H1 (cell line): ENCODE measurements at regions not wholly inside any gene's neighbourhood (a gene's known extent, or its start where the extent isn't known, plus 50 kb on each side); places are given as distances from the start of the nearest gene placed in this dataset.

Source experiments
- CTCF ChIA-PET: fragments of 300-600 bp; sonication (Branson Sonifier 250); formaldehyde crosslinking; loops from one replicate; lab custom pipeline; 2021; ENCODE audit not compliant: partially characterized antibody; lab: Charles Lee
- POLR2A ChIA-PET: fragments of 300-600 bp; sonication (Branson Sonifier 250); formaldehyde crosslinking; loops from one replicate; lab custom pipeline; 2021; ENCODE audit warnings: inconsistent platforms; ENCODE audit not compliant: partially characterized antibody; lab: Charles Lee
- DNase-seq, 2 experiments: peaks; one replicate each; pipeline versions ENCODE4 v3.0.0 to v3.0.0-alpha.2; 2010 to 2022; ENCODE audit warnings: low spot score in 2 of 2, low read depth in 1 of 2, mixed read lengths in 1 of 2
- FAIRE-seq: peaks from 2 replicates; lab custom pipeline; 2011; peaks lifted over from hg19 to GRCh38; lab: Jason Lieb, UNC
- H2AFZ ChIP-seq: 2 replicates; pipeline ENCODE4 v1.8.1; 2012; ENCODE audit warnings: low read length, inconsistent platforms
- H2AK5ac ChIP-seq: 2 replicates; pipeline ENCODE4 v1.6.1; 2013; ENCODE audit warnings: low read depth, low read length
- H2BK120ac ChIP-seq: replicated peaks from 2 replicates; pipeline ENCODE3; 2013; ENCODE audit warnings: low read depth, low read length, inconsistent platforms
- H2BK12ac ChIP-seq: 2 replicates; pipeline ENCODE4 v1.6.1; 2013; ENCODE audit warnings: low read depth, low read length
- H2BK15ac ChIP-seq: 2 replicates; pipeline ENCODE4 v1.6.1; 2013; ENCODE audit warnings: low read length
- H2BK20ac ChIP-seq: 2 replicates; pipeline ENCODE4 v1.6.1; 2013; ENCODE audit warnings: low read length
- H2BK5ac ChIP-seq: 2 replicates; pipeline ENCODE4 v1.6.1; 2013; ENCODE audit warnings: low read depth, low read length
- H3K14ac ChIP-seq: 2 replicates; pipeline ENCODE4 v1.6.1; 2013; ENCODE audit warnings: inconsistent platforms; ENCODE audit not compliant: insufficient read length
- H3K18ac ChIP-seq: 2 replicates; pipeline ENCODE4 v1.6.1; 2013; ENCODE audit warnings: low read length; ENCODE audit errors: extremely low read depth
- H3K23ac ChIP-seq: 2 replicates; pipeline ENCODE4 v1.6.1; 2013; ENCODE audit warnings: inconsistent platforms; ENCODE audit not compliant: insufficient read length
- H3K23me2 ChIP-seq: 2 replicates; pipeline ENCODE4 v1.6.1; 2013; ENCODE audit warnings: low read depth, low read length
- H3K27ac ChIP-seq: 2 replicates; pipeline ENCODE4 v1.6.1; 2011; ENCODE audit warnings: low read depth, low read length, inconsistent platforms
- H3K27me3 ChIP-seq, 4 experiments: replicated peaks in 1 of 4; 1 replicate in 1 of 4; 2 replicates in 3 of 4; pipeline versions ENCODE4 v1.6.1 to v1.8.1; 2011 to 2013; ENCODE audit warnings: low read length in 3 of 4, mild to moderate bottlenecking in 3 of 4, inconsistent platforms in 2 of 4, mixed read lengths in 2 of 4, moderate library complexity in 1 of 4; ENCODE audit not compliant: control insufficient read depth in 3 of 4, insufficient read depth in 3 of 4; ENCODE audit errors: extremely low read depth in 1 of 4
- H3K36me3 ChIP-seq, 4 experiments: 2 replicates each; pipeline versions ENCODE4 v1.6.1 to v1.8.1; 2011 to 2013; ENCODE audit warnings: mild to moderate bottlenecking in 4 of 4, low read length in 3 of 4, moderate library complexity in 2 of 4, control low read depth in 1 of 4, inconsistent platforms in 1 of 4; ENCODE audit not compliant: insufficient read depth in 4 of 4, control insufficient read depth in 2 of 4
- H3K4ac ChIP-seq: replicated peaks from 2 replicates; pipeline ENCODE3; 2013; ENCODE audit warnings: low read length, low read depth, mixed read lengths, inconsistent platforms; ENCODE audit not compliant: insufficient read length
- H3K4me1 ChIP-seq, 4 experiments: replicated peaks in 1 of 4; 1 replicate in 1 of 4; 2 replicates in 3 of 4; pipeline versions ENCODE4 v1.6.1 to v1.8.1; 2011 to 2013; ENCODE audit warnings: low read length in 3 of 4, inconsistent platforms in 2 of 4, mixed read lengths in 1 of 4; ENCODE audit not compliant: insufficient read depth in 4 of 4, control insufficient read depth in 3 of 4
- H3K4me2 ChIP-seq, 2 experiments: 2 replicates each; pipeline versions ENCODE4 v1.6.1 to v1.8.1; 2011 to 2013; ENCODE audit warnings: low read depth in 2 of 2, low read length in 2 of 2, control low read depth in 1 of 2, inconsistent platforms in 1 of 2, mild to moderate bottlenecking in 1 of 2; ENCODE audit not compliant: insufficient read depth in 1 of 2
- H3K4me3 ChIP-seq, 4 experiments: fragments of 200-600, 300-600 bp in 1 of 4; sonication (generic), shearing (Covaris generic), sonication (Bioruptor Twin) in 1 of 4; 2 replicates each; pipeline versions ENCODE4 v1.5.1 to v1.8.1; 2011 to 2016; ENCODE audit warnings: low read length in 4 of 4, low read depth in 3 of 4, control low read depth in 2 of 4, inconsistent platforms in 2 of 4, mild to moderate bottlenecking in 2 of 4, mixed read lengths in 1 of 4, moderate library complexity in 1 of 4; ENCODE audit not compliant: insufficient read depth in 2 of 4; ENCODE audit errors: extremely low read depth in 1 of 4
- H3K56ac ChIP-seq: replicated peaks from 2 replicates; pipeline ENCODE3; 2013; ENCODE audit warnings: low read depth, mild to moderate bottlenecking, mixed read lengths, low read length, inconsistent platforms; ENCODE audit not compliant: insufficient read length
- H3K79me1 ChIP-seq: 2 replicates; pipeline ENCODE4 v1.6.1; 2013; ENCODE audit warnings: low read depth, low read length, control low read depth
- H3K79me2 ChIP-seq, 2 experiments: 2 replicates each; pipeline versions ENCODE4 v1.6.1 to v1.8.1; 2012 to 2013; ENCODE audit warnings: low read length in 2 of 2, mild to moderate bottlenecking in 2 of 2, inconsistent platforms in 1 of 2; ENCODE audit not compliant: insufficient read depth in 2 of 2, control insufficient read depth in 1 of 2
- H3K9ac ChIP-seq, 4 experiments: replicated peaks in 1 of 4; 1 replicate in 1 of 4; 2 replicates in 3 of 4; pipeline versions ENCODE4 v1.6.1 to v1.8.1; 2011 to 2013; ENCODE audit warnings: low read depth in 3 of 4, low read length in 3 of 4, control low read depth in 2 of 4, mild to moderate bottlenecking in 2 of 4, moderate library complexity in 2 of 4, inconsistent platforms in 1 of 4; ENCODE audit errors: extremely low read depth in 1 of 4
- H3K9me3 ChIP-seq, 2 experiments: 2 replicates each; pipeline versions ENCODE4 v1.6.1 to v1.8.1; 2012 to 2013; ENCODE audit warnings: mild to moderate bottlenecking in 2 of 2, moderate library complexity in 2 of 2, control low read depth in 1 of 2, inconsistent platforms in 1 of 2, low read depth in 1 of 2, low read length in 1 of 2, mixed read lengths in 1 of 2; ENCODE audit not compliant: insufficient read depth in 2 of 2
- H4K20me1 ChIP-seq, 2 experiments: replicated peaks in 1 of 2; 2 replicates each; pipeline versions ENCODE3 to v1.8.1; 2011 to 2013; ENCODE audit warnings: inconsistent platforms in 2 of 2, low read length in 2 of 2, mild to moderate bottlenecking in 1 of 2; ENCODE audit not compliant: insufficient read depth in 2 of 2, control insufficient read depth in 1 of 2
- H4K5ac ChIP-seq: 2 replicates; pipeline ENCODE4 v1.6.1; 2013; ENCODE audit warnings: low read length, low read depth, mixed read lengths, inconsistent platforms; ENCODE audit not compliant: insufficient read length
- H4K8ac ChIP-seq: 2 replicates; pipeline ENCODE4 v1.8.0; 2013; ENCODE audit warnings: mild to moderate bottlenecking, moderate library complexity, low read length, inconsistent platforms; ENCODE audit not compliant: insufficient read depth; ENCODE audit errors: extremely low read depth
- H4K91ac ChIP-seq: replicated peaks from 2 replicates; pipeline ENCODE3; 2013; ENCODE audit warnings: low read length, mixed read lengths, inconsistent platforms; ENCODE audit not compliant: insufficient read length
- BCL11A ChIP-seq, 2 experiments: IDR thresholded peaks; one replicate each; pipeline ENCODE4 v1.6.1; 2011; ENCODE audit warnings: low read depth in 2 of 2, low read length in 2 of 2, mild to moderate bottlenecking in 2 of 2
- CREB1 ChIP-seq: IDR thresholded peaks from 2 replicates; pipeline ENCODE4 v1.6.1; 2012; ENCODE audit warnings: inconsistent platforms
- CTBP2 ChIP-seq: IDR thresholded peaks from 2 replicates; pipeline ENCODE4 v1.7.0; 2011; ENCODE audit warnings: borderline replicate concordance, mild to moderate bottlenecking, moderate library complexity, mixed read lengths, low read length; ENCODE audit not compliant: insufficient read depth, insufficient read length
- FOSL1 ChIP-seq: IDR thresholded peaks from 2 replicates; pipeline ENCODE4 v1.6.1; 2011; ENCODE audit warnings: mild to moderate bottlenecking, low read depth, low read length, moderate library complexity; ENCODE audit not compliant: insufficient read depth
- GABPA ChIP-seq: IDR thresholded peaks from 2 replicates; pipeline ENCODE4 v1.6.1; 2011; ENCODE audit warnings: mild to moderate bottlenecking, low read length, moderate library complexity, borderline replicate concordance; ENCODE audit not compliant: insufficient read depth
- JUND ChIP-seq: IDR thresholded peaks from 2 replicates; pipeline ENCODE4 v1.6.1; 2011; ENCODE audit warnings: mild to moderate bottlenecking, improper control_type of control experiment, low read length
- MAFK ChIP-seq: IDR thresholded peaks from 2 replicates; pipeline ENCODE4 v1.6.1; 2012; ENCODE audit warnings: low read depth, mild to moderate bottlenecking, improper control_type of control experiment, low read length
- SP1 ChIP-seq: IDR thresholded peaks from 2 replicates; pipeline ENCODE4 v1.6.1; 2011; ENCODE audit warnings: low read depth, low read length
- TEAD4 ChIP-seq: IDR thresholded peaks from 2 replicates; pipeline ENCODE4 v1.6.1; 2012; ENCODE audit warnings: low read depth, low read length, inconsistent platforms, mixed read lengths
- WGBS, 2 experiments: shearing (Covaris generic) in 1 of 2; methylation state at CpG; one replicate each; pipeline versions ENCODE4 v1.1.6 to v1.1.7; 2013 to 2015; ENCODE audit warnings: low lambda C conversion rate in 2 of 2, mixed read lengths in 2 of 2, inconsistent platforms in 1 of 2, low coverage in 1 of 2, missing lambda C conversion rate in 1 of 2; ENCODE audit not compliant: insufficient replicate concordance in 2 of 2, insufficient coverage in 1 of 2, insufficient read length in 1 of 2; ENCODE audit errors: extremely low coverage in 1 of 2, missing lambda C conversion rate in 1 of 2; 5-methylcytosine and 5-hydroxymethylcytosine counted together
- TF ChIP-seq, protein P1 (sequence below): IDR thresholded peaks from 2 replicates; pipeline ENCODE4 v1.6.1; 2012; ENCODE audit warnings: low read length, inconsistent platforms
- TF ChIP-seq, protein P2 (sequence below), 3 experiments: IDR thresholded peaks; 1 replicate in 2 of 3; 2 replicates in 1 of 3; pipeline versions ENCODE4 v1.5.1 to v1.6.1; 2011; ENCODE audit warnings: low read length in 3 of 3, mild to moderate bottlenecking in 3 of 3, inconsistent platforms in 2 of 3, low read depth in 1 of 3, moderate library complexity in 1 of 3; ENCODE audit not compliant: insufficient read depth in 1 of 3; ENCODE audit errors: control extremely low read depth in 1 of 3

DNA sequence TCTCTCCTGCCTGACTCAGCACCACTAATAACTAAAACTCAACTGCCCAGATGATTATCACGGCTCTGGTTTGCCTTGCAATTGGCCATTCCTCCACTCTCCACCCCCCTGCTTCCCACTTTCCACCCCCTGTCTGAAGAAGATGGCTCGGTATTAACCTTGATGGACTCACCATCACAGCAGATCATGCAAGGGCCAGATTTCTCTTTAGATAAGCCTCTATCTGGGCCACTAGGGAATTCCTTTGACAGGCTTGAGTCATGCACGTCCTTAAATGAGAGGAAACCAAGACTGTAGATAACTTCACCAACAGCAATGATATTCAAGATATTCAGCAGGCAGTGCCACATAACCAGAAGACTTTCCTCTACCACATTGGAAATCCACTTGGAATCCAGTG is 131.1 kb upstream of the NBEA start:
- no peak overlapping the region for H3K4me3 ChIP-seq
- no peak overlapping the region for H4K91ac ChIP-seq
- H3K9me3 ChIP-seq, result peaks cover 2 to 5% of the 10 kb centered on the region in 2 experiments; a peak in 2 of 4 replicates
- H4K5ac ChIP-seq, result no peak overlapping the region
- no peaks in the 10 kb centered on the region; the same call in 1 of the 2 replicates for H3K23me2 ChIP-seq
- no peaks in the 10 kb centered on the region for H3K79me2 ChIP-seq
- DNase-seq, result no peak
- H2BK120ac ChIP-seq, result no peak overlapping the region
- no peak overlapping the region for H2BK12ac ChIP-seq
- no peak overlapping the region for H2AFZ ChIP-seq
- no peak overlapping the region for H3K23ac ChIP-seq
- no peaks in the 10 kb centered on the region for H3K36me3 ChIP-seq
- H3K4me2 ChIP-seq, result no peak overlapping the region
- POLR2A ChIA-PET, result no interaction called here
- no peak overlapping the region for H3K18ac ChIP-seq
- CTCF ChIA-PET, result no interaction called here
- no peak overlapping the region for H3K14ac ChIP-seq
- no peaks in the 10 kb centered on the region for H4K20me1 ChIP-seq
- H3K4me1 ChIP-seq, result peaks cover 1 to 7% (median 5%) of the 10 kb centered on the region in 4 experiments; a peak in 4 of 7 replicates
- no peak overlapping the region for H3K56ac ChIP-seq
- no peaks in the 10 kb centered on the region for H3K79me1 ChIP-seq
- H3K27me3 ChIP-seq, result no peaks in the 10 kb centered on the region
- no peak for FAIRE-seq
- H3K4ac ChIP-seq, result no peak overlapping the region
- H3K27ac ChIP-seq, result no peak overlapping the region
- H3K9ac ChIP-seq, result no peak overlapping the region
- no peak overlapping the region for H4K8ac ChIP-seq
- no peak overlapping the region for H2BK15ac ChIP-seq
- no peak overlapping the region for H2AK5ac ChIP-seq
- WGBS, 2 experiments, result 87% methylated on average over 3 of the region's 3 CpGs; no CpG with 5 or more reads in 1 of the 2 experiments
- no peak overlapping the region for H2BK5ac ChIP-seq
- H2BK20ac ChIP-seq, result no peak overlapping the region
- TF ChIP-seq CREB1 (no peak), BCL11A (IDR thresholded peaks at IDR 0.05; ENCODE audit: low read depth in 2 of 2, low read length in 2 of 2) (no peak), MAFK (no peak), FOSL1 (no peak), GABPA (no peak), SP1 (no peak), TEAD4 (no peak), JUND (no peak), CTBP2 (no peak)
- TF ChIP-seq, protein P1, sequence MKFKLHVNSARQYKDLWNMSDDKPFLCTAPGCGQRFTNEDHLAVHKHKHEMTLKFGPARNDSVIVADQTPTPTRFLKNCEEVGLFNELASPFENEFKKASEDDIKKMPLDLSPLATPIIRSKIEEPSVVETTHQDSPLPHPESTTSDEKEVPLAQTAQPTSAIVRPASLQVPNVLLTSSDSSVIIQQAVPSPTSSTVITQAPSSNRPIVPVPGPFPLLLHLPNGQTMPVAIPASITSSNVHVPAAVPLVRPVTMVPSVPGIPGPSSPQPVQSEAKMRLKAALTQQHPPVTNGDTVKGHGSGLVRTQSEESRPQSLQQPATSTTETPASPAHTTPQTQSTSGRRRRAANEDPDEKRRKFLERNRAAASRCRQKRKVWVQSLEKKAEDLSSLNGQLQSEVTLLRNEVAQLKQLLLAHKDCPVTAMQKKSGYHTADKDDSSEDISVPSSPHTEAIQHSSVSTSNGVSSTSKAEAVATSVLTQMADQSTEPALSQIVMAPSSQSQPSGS, result no peak
- TF ChIP-seq, protein P2, sequence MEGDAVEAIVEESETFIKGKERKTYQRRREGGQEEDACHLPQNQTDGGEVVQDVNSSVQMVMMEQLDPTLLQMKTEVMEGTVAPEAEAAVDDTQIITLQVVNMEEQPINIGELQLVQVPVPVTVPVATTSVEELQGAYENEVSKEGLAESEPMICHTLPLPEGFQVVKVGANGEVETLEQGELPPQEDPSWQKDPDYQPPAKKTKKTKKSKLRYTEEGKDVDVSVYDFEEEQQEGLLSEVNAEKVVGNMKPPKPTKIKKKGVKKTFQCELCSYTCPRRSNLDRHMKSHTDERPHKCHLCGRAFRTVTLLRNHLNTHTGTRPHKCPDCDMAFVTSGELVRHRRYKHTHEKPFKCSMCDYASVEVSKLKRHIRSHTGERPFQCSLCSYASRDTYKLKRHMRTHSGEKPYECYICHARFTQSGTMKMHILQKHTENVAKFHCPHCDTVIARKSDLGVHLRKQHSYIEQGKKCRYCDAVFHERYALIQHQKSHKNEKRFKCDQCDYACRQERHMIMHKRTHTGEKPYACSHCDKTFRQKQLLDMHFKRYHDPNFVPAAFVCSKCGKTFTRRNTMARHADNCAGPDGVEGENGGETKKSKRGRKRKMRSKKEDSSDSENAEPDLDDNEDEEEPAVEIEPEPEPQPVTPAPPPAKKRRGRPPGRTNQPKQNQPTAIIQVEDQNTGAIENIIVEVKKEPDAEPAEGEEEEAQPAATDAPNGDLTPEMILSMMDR (IDR thresholded peaks at IDR 0.05; ENCODE audit: control extremely low read depth in 1 of 3, insufficient read depth in 1 of 3, low read depth in 1 of 3, low read length in 3 of 3), result no peak
